ENCODE measurements at regions not wholly inside any gene's neighbourhood (a gene's known extent, or its start where the extent isn't known, plus 50 kb on each side); places are given as distances from the start of the nearest gene placed in this dataset.
"Not testable (repeated sequence)": the region's sequence is repeated elsewhere in the genome, so short reads cannot be mapped to it uniquely, and the experiment has no call there.

DNA sequence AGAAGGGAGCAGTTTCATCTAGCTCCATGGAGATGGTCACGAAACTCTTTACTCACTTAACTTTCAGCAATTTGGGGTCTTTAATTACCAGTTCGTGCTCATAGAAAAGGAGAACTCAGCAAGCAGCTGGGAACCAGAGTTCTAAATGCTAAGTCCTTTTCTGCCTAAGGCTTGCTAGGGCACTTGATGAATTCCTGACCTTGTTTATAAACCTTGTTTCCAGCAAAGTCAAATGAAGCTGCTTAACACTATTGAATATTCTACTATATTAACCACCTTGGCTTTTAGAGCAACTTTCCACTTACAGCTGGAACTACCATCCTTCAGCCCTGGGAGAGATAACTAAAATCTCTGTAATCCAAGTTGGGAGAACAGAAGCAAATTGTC lies 79.5 kb upstream of the TSC22D2 start:
- DNase-seq (ENCODE audit: low spot score) = no peak

- no peak for DNase-seq (ENCODE audit: low spot score)
Measured at GRCh38 chr3:150327678-150328653, 80.1 kb upstream of the TSC22D2 start.

DNA sequence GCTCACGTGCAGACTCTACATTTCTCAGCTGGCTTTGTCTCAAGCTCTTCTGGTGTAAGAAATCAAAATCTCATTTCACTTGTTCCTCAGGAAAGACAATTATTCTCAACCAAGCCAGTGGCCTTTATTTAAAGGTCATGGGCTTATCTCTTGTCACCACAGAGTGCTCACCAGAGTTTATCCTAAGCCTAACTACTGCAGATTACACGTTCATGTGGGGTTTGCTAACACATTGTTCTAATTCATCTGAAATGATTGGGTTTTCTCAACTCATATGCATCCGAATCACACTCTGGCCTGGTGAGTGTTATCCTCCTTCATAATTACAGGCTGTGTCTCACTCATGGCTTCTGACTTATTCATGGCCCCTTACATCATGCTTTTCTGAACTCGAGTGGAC lies 83.3 kb upstream of the TSC22D2 start:
- DNase-seq (ENCODE audit: low spot score) = no peak

- no peak for DNase-seq (ENCODE audit: low spot score)
Measured at GRCh38 chr3:150324245-150324644, 83.9 kb upstream of the TSC22D2 start.

GRCh38 chr3:150323770-150324169 lies 84.3 kb upstream of the TSC22D2 start:
- no peak for DNase-seq (ENCODE audit: low spot score)

DNA sequence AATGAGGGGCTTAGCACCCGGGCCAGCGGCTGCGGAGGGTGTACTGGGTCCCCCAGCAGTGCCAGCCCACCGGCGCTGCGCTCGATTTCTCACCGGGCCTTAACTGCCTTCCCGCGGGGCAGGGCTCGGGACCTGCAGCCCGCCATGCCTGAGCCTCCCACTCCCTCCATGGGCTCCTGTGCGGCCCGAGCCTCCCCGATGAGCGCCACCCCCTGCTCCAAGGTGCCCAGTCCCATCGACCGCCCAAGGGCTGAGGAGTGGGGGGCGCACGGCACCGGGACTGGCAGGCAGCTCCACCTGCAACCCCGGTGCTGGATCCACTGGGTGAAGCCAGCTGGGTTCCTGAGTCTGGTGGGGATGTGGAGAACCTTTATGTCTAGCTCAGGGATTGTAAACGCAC lies 85.0 kb upstream of the TSC22D2 start:
- DNase-seq (ENCODE audit: low spot score) = not testable (repeated sequence)

DNA sequence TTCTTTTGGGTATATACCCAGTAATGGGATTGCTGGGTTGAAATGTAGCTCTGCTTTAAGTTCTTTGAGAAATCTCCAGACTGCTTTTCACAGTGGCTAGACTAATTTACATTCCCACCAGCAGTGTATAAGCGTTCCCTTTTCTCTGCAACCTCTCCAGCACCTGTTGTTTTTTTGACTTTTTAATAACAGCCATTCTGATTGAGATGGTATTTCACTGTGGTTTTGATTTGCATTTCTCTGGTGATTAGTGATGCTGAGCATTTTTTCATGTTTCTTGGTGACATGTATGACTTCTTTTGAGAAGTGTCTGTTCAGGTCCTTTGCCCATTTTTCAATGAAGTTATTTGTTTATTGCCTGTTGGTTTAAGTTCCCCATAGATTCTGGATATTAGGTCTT lies 87.1 kb upstream of the TSC22D2 start:
- DNase-seq (ENCODE audit: low spot score) = not testable (repeated sequence)

- no peak for DNase-seq (ENCODE audit: low spot score)
Measured at GRCh38 chr3:150319900-150320299, 88.2 kb upstream of the TSC22D2 start.

GRCh38 chr3:150317469-150317868 lies 90.6 kb upstream of the TSC22D2 start:
- no peak for DNase-seq (ENCODE audit: low spot score)

- no peak for DNase-seq (ENCODE audit: low spot score)
Measured at GRCh38 chr3:150315721-150316120, 92.4 kb upstream of the TSC22D2 start.

DNA sequence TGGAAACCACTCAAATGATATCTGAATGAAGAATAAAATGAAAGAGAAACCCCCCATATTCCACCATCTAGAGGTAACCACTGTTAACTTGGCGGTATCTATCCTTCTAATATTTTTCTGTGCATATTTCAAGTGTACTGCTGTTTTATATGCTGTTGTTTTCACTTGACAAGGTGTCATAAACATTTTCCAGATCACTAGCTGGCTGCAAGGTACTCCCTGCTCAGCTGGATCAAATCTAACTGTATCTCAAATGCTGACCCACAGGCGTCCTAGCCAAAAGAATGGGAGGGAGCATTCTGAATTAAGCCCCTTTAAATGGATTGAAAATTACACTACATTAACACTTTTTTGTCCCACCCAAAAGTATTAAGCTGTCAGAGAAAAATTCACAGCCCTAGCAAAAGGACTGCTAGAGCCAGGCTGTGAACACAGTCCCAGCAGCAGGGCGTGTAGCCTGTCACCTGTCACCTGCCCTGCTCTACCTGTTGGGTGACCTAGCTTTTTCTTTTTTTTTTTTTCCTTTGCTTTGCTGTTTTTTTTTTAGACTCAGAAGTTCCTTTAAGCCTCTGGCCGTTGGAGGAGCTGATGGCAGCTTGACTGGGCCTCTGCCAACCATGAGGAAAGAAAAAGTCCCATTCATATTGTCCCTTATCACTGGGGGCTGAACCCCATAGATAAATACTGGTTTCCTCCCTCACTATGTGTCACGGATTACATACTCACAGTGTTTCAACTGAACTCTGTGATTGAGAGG lies 93.7 kb upstream of the TSC22D2 start:
- DNase-seq (ENCODE audit: low spot score) = peak; percentile 61

DNA sequence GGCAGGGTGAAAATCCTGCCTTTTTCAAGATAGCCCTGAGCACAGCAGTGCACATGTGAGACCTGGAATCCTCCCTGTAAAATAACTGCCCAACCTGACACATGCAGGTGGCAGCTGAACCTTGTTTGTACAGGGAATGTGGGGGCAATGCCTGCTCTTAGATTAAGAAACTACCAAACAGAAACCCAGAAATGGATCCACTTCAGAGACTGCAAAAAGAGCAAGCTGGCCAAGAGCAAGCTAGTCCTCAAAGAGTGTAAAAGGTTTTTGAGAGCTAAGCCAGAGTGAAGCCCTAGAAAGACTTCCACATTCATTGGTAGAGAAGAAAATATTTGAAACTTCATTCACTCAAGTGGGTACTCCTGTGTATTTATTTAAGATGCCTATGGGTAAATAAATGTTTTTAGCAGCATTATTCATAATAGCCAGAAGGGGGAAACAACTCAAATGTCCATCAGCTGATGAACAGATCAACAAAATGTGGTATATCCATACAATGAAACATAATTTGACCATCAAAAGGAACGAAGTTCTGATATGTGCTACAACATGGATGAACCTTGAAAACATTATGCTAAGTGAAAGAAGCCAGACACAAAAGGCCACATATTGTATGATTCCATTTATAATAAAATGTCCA lies 96.0 kb upstream of the TSC22D2 start:
- no peak for DNase-seq (ENCODE audit: low spot score)

- DNase-seq (ENCODE audit: low spot score) = no peak
Measured at GRCh38 chr3:150311156-150311555, 96.9 kb upstream of the TSC22D2 start.

DNA sequence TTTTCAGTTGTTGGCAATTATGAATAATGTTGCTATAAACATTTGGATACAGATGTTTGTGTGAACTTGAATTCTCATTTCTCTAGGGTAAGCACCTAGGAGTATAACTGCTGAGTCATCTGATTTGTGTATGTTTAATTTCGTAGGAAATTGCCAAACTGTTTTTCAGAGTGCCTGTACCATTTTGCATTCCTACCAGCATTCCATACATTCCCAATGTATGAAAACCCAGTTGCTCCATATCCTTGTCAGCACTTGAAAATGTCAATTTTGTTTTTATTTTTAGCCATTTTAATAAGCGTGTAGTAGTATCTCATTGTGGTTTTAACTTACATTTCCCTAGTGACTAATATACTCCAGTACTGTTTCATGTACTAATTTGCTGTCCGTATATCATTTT lies 98.5 kb upstream of the TSC22D2 start:
- no peak for DNase-seq (ENCODE audit: low spot score)

- no peak for DNase-seq (ENCODE audit: low spot score)
Measured at GRCh38 chr3:150309257-150309542, 98.9 kb upstream of the TSC22D2 start.

- DNase-seq (ENCODE audit: low spot score) = no peak
Measured at GRCh38 chr3:150308481-150309256, 99.4 kb upstream of the TSC22D2 start.

- DNase-seq (ENCODE audit: low spot score) = no peak
Measured at GRCh38 chr3:150308037-150308319, 100.1 kb upstream of the TSC22D2 start.

DNA sequence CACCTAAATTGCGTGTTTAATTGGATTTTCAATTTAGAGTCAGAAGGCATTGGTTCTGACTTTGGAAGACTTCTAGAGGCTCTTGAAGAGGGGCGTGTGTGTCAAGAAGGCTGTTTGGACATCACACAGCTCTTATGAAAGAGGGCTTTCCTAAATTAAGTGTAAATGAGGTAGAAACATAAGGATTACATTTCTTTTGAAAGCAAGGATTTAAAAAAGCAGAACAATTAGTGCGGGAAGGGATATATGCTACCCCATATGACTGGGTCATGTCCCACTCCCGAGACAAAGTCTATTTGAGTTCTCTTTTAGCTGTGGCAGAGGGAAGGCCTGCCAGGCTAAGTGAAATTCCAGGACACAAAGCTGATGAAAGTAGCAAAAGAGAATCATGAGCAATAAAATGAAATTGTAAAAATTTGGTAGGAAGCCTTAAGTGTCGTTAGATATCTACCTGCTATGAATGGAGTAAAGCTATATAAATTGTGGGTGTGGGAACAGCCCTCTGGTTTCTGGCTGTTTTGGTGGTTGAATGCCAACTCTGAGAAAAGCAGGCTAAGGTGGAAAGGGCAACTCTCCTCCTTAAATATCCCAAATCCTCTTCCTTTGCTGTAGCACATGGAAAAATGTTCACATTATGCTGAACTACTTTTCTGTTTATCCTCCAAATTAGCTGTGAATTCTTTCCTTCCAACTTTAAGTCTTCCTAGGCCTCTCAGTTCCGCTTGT lies 100.6 kb upstream of the TSC22D2 start:
- DNase-seq (ENCODE audit: low spot score) = no peak

DNA sequence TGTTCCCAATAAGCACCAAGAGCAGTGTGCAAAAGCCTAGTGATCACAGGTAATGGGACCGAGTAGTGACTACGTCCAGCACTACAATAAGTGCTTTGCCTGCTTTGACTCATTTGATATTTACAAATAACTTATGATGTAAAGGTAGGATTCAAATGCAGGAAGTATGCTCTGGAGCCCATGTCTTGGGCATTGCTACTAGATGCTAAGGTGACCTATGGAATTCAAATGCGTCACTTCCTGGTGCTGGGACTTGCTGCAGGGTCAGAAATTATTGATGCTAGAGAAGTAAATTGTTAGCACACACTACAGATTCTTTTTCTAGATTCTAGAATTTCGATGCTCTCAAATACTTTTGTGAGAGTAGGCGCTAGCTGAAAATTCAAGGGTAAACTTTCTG lies 101.2 kb upstream of the TSC22D2 start:
- DNase-seq (ENCODE audit: low spot score) = no peak

DNA sequence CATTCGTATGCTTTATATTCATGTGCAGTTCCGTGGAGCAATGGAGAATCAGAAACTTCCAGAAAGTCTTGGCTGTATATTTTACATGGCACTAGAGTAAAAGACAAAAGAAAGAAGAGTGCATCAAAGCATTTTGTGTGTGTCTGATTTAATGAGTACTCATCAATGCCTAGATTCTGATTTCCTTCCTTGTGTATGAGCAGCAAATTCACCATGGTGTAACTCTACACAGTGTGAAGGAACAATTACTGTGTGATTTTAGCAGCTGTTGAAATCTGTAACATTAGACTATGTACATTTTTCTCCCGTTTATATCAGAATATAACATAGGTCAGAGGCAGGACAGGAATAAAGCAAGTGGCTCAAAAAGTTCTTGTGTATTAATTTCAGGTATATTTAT lies 102.0 kb upstream of the TSC22D2 start:
- DNase-seq (ENCODE audit: low spot score) = no peak

DNA sequence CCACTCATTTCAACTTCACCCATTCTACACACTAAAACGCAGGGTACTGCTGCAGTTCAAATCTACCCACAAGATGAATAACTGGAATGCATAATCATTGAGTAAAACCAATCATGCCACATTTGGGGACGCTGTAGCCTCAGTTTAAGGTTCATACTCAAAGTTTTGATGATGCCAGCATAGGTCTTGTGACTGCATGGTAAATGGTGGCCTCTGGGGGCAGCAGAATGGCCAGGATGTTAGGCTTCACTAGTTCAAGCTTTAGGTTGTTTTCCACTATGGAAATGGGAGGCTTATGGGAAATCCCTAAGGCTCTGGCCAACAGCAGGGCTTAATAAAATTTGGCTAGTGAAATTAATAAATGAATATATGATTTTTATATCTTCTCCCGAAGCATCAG lies 104.3 kb upstream of the TSC22D2 start:
- DNase-seq (ENCODE audit: low spot score) = no peak

GRCh38 chr3:150302246-150302645 lies 105.9 kb upstream of the TSC22D2 start:
- DNase-seq (ENCODE audit: low spot score) = no peak

Data from ureter (tissue), 1 donor.